HCT116 (cell line): ENCODE measurements at regions not wholly inside any gene's neighbourhood (a gene's known extent, or its start where the extent isn't known, plus 50 kb on each side); places are given as distances from the start of the nearest gene placed in this dataset.

Experiments
- ATAC-seq: fragments of 200-7000 bp; cut with Tn5 transposase; 2 replicates; pipeline ENCODE4 v1.9.1; 2020; ENCODE audit warnings: mild to moderate bottlenecking, moderate library complexity
- BruUV-seq: library from RNA; stranded (reverse); fragments of 400-500 nt; replicated peaks from 2 replicates; lab custom pipeline; 2021; lab: Mats Ljungman, UMichigan
- CTCF ChIA-PET: fragments of 300-600 bp; sonication (Branson Sonifier 250); formaldehyde crosslinking; loops from one replicate; lab custom pipeline; 2021; ENCODE audit warnings: antibody characterized with exemption; lab: Charles Lee
- POLR2A ChIA-PET: fragments of 300-600, 350-600 bp; sonication (Branson Sonifier 250); formaldehyde crosslinking; loops from one replicate; lab custom pipeline; 2021; ENCODE audit warnings: antibody characterized with exemption; lab: Charles Lee
- RAD21 ChIA-PET, 2 experiments: fragments of 300-600 bp; sonication (Branson Sonifier 250); formaldehyde crosslinking; loops; one replicate each; lab custom pipeline; 2023; ENCODE audit warnings: low total read pairs in 2 of 2; ENCODE audit not compliant: uncharacterized antibody in 2 of 2, unreplicated experiment in 2 of 2, low non-redundant PET in 1 of 2; lab: Charles Lee
- DNase-seq: peaks from one replicate; pipeline ENCODE4 v3.0.0-alpha.2; 2010; ENCODE audit warnings: low read depth, low spot score
- H2AFZ ChIP-seq: fragments of 200-600 bp; shearing (Covaris generic), sonication (generic); 2 replicates; pipeline ENCODE4 v1.6.1; 2017; ENCODE audit warnings: low read depth, mixed run types, mixed read lengths, antibody characterized with exemption, low read length; ENCODE audit not compliant: poor library complexity, severe bottlenecking
- H3K27ac ChIP-seq: 2 replicates; pipeline ENCODE4 v1.5.1; 2012; ENCODE audit warnings: low read depth, low read length
- H3K27me3 ChIP-seq: fragments of 200-600 bp; sonication (generic); 2 replicates; pipeline ENCODE4 v1.6.1; 2016; ENCODE audit warnings: mixed run types, low read length, mixed read lengths; ENCODE audit not compliant: insufficient read depth
- H3K36me3 ChIP-seq, 2 experiments: fragments of 200-500 bp in 1 of 2; fragments of 200-600 bp in 1 of 2; sonication (Bioruptor generic) in 1 of 2; sonication (generic) in 1 of 2; 2 replicates each; pipeline versions ENCODE4 v1.5.1 to v1.6.1; 2014 to 2016; ENCODE audit warnings: low read length in 2 of 2, inconsistent platforms in 1 of 2, mixed read lengths in 1 of 2, mixed run types in 1 of 2; ENCODE audit not compliant: insufficient read depth in 2 of 2, control insufficient read depth in 1 of 2
- H3K4me1 ChIP-seq, 2 experiments: fragments of 200-600 bp in 1 of 2; sonication (generic) in 1 of 2; 2 replicates each; pipeline versions ENCODE4 v1.5.1 to v1.6.1; 2012 to 2017; ENCODE audit warnings: low read length in 2 of 2, inconsistent platforms in 1 of 2, mild to moderate bottlenecking in 1 of 2, mixed read lengths in 1 of 2, mixed run types in 1 of 2, moderate library complexity in 1 of 2; ENCODE audit not compliant: insufficient read depth in 2 of 2, control insufficient read depth in 1 of 2
- H3K4me2 ChIP-seq: fragments of 200-600 bp; sonication (generic); 2 replicates; pipeline ENCODE4 v1.6.1; 2017; ENCODE audit warnings: mixed run types, low read length, mixed read lengths
- H3K4me3 ChIP-seq, 2 experiments: fragments of 200-600 bp in 1 of 2; sonication (generic) in 1 of 2; replicated peaks in 1 of 2; 2 replicates each; pipeline ENCODE4 v1.5.1; 2011 to 2016; ENCODE audit warnings: low read length in 2 of 2, control low read depth in 1 of 2, low read depth in 1 of 2, mild to moderate bottlenecking in 1 of 2, mixed read lengths in 1 of 2, mixed run types in 1 of 2
- H3K79me2 ChIP-seq: fragments of 200-600 bp; sonication (generic); 2 replicates; pipeline ENCODE4 v1.6.1; 2017; ENCODE audit warnings: mild to moderate bottlenecking, mixed run types, low read length, moderate library complexity, mixed read lengths; ENCODE audit not compliant: insufficient read depth
- H3K9ac ChIP-seq: fragments of 200-600 bp; sonication (generic); 2 replicates; pipeline ENCODE4 v1.6.1; 2016; ENCODE audit warnings: low read length, mixed read lengths
- H3K9me2 ChIP-seq: fragments of 200-600 bp; sonication (generic), shearing (Covaris generic); 2 replicates; pipeline ENCODE4 v1.6.1; 2017; ENCODE audit warnings: mixed run types, mild to moderate bottlenecking, moderate library complexity; ENCODE audit not compliant: insufficient read depth
- H3K9me3 ChIP-seq, 2 experiments: fragments of 200-500 bp in 1 of 2; fragments of 200-600 bp in 1 of 2; sonication (Bioruptor generic) in 1 of 2; sonication (generic) in 1 of 2; 2 replicates each; pipeline ENCODE4 v1.6.1; 2014 to 2017; ENCODE audit warnings: low read length in 2 of 2, mixed read lengths in 2 of 2, inconsistent platforms in 1 of 2, low read depth in 1 of 2, mild to moderate bottlenecking in 1 of 2, mixed run types in 1 of 2, moderate library complexity in 1 of 2; ENCODE audit not compliant: control insufficient read depth in 1 of 2, insufficient read depth in 1 of 2
- H4K20me1 ChIP-seq: fragments of 200-600 bp; sonication (generic), shearing (Covaris generic); 2 replicates; pipeline ENCODE4 v1.6.1; 2017; ENCODE audit warnings: mixed run types, mild to moderate bottlenecking, moderate library complexity; ENCODE audit not compliant: insufficient read depth
- CEBPB ChIP-seq: IDR thresholded peaks from 2 replicates; pipeline ENCODE4 v1.6.1; 2012; ENCODE audit warnings: low read depth
- EGR1 ChIP-seq: IDR thresholded peaks from 2 replicates; pipeline ENCODE4 v1.6.1; 2012; ENCODE audit warnings: low read depth
- EZH2 ChIP-seq: fragments of 200-600 bp; sonication (generic); IDR thresholded peaks from 2 replicates; pipeline ENCODE4 v1.6.1; 2017; ENCODE audit warnings: antibody characterized with exemption, mixed run types
- POLR2A ChIP-seq: IDR thresholded peaks from 2 replicates; pipeline ENCODE4 v1.7.0; 2011; ENCODE audit warnings: borderline replicate concordance; ENCODE audit not compliant: insufficient read depth, insufficient read length; ENCODE audit errors: extremely low read depth
- SIN3A ChIP-seq: IDR thresholded peaks from 2 replicates; pipeline ENCODE4 v1.6.1; 2012; ENCODE audit warnings: low read depth
- YY1 ChIP-seq: IDR thresholded peaks from 2 replicates; pipeline ENCODE4 v1.6.1; 2011; ENCODE audit warnings: low read length, low read depth, moderate library complexity, mild to moderate bottlenecking; ENCODE audit not compliant: insufficient replicate concordance; ENCODE audit errors: extremely low read depth
- ZFX ChIP-seq: fragments of 450-650 bp; IDR thresholded peaks from 2 replicates; pipeline ENCODE4 v1.6.1; 2017
- ZNF274 ChIP-seq: fragments of 200-500 bp; sonication (Bioruptor generic); IDR thresholded peaks from 2 replicates; pipeline ENCODE4 v1.6.1; 2014; ENCODE audit warnings: mild to moderate bottlenecking, low read depth, low read length, inconsistent platforms
- intact Hi-C: fragments of 100-400 bp; cut with micrococcal nuclease; formaldehyde crosslinking; loops from 2 replicates; pipeline ENCODE4 v1.10.0; 2022
- TF ChIP-seq, protein P1 (sequence below): IDR thresholded peaks from 2 replicates; pipeline ENCODE4 v1.6.1; 2012; ENCODE audit warnings: low read depth
- TF ChIP-seq, protein P2 (sequence below): IDR thresholded peaks from 2 replicates; pipeline ENCODE4 v1.6.1; 2011; ENCODE audit warnings: mild to moderate bottlenecking, low read length, moderate library complexity; ENCODE audit not compliant: insufficient replicate concordance; ENCODE audit errors: extremely low read depth

DNA sequence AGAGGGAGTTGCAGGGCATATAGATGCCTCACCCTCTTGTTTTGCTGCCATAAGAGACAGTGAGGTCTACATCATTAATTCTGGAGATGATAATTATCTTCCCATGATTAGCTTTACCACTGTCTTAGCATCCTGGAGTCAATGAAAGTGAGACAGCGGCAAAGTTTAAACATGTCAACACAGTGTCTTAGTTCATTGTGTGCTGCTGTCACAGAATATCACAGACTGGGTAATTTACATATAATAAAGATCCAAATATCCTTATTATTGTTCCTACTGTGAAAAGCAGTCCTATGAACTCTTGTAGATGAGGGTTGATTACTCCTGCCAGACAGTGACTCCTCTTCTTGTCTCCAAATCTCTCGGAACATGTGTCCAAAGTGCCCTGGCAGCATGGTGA is 658.6 kb upstream of the ADGRB3 start:
- peaks cover 13 to 32% of the 10 kb centered on the region in 2 experiments; a peak in 3 of 4 replicates for H3K9me3 ChIP-seq
- H3K9me2 ChIP-seq, result no peaks in the 10 kb centered on the region
- no peaks in the 10 kb centered on the region for H3K36me3 ChIP-seq
- H3K27me3 ChIP-seq, result no peaks in the 10 kb centered on the region
- RAD21 ChIA-PET, result interaction anchor here in 1 of 2 experiments (0.6 kb wide), 1 partner anchor 1444 kb away, joined by 4 read pairs; no protein-coding TSS in a partner anchor
- ATAC-seq, result no peak
- no peak overlapping the region for H3K27ac ChIP-seq
- BruUV-seq, result no TSS peak
- POLR2A ChIA-PET, result no interaction called here
- CTCF ChIA-PET, result no interaction called here
- no peak overlapping the region for H3K4me2 ChIP-seq
- no peaks in the 10 kb centered on the region for H3K4me1 ChIP-seq
- DNase-seq, result no peak
- no peaks in the 10 kb centered on the region for H4K20me1 ChIP-seq
- H3K9ac ChIP-seq, result no peak overlapping the region
- intact Hi-C loops, result no loop called here
- H2AFZ ChIP-seq, result no peak overlapping the region
- TF ChIP-seq EGR1, result no peak
- TF ChIP-seq, protein P1, sequence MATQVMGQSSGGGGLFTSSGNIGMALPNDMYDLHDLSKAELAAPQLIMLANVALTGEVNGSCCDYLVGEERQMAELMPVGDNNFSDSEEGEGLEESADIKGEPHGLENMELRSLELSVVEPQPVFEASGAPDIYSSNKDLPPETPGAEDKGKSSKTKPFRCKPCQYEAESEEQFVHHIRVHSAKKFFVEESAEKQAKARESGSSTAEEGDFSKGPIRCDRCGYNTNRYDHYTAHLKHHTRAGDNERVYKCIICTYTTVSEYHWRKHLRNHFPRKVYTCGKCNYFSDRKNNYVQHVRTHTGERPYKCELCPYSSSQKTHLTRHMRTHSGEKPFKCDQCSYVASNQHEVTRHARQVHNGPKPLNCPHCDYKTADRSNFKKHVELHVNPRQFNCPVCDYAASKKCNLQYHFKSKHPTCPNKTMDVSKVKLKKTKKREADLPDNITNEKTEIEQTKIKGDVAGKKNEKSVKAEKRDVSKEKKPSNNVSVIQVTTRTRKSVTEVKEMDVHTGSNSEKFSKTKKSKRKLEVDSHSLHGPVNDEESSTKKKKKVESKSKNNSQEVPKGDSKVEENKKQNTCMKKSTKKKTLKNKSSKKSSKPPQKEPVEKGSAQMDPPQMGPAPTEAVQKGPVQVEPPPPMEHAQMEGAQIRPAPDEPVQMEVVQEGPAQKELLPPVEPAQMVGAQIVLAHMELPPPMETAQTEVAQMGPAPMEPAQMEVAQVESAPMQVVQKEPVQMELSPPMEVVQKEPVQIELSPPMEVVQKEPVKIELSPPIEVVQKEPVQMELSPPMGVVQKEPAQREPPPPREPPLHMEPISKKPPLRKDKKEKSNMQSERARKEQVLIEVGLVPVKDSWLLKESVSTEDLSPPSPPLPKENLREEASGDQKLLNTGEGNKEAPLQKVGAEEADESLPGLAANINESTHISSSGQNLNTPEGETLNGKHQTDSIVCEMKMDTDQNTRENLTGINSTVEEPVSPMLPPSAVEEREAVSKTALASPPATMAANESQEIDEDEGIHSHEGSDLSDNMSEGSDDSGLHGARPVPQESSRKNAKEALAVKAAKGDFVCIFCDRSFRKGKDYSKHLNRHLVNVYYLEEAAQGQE, result no peak
- no peak for TF ChIP-seq ZFX
- no peak overlapping the region for H3K4me3 ChIP-seq
- no peaks in the 10 kb centered on the region for H3K79me2 ChIP-seq

DNA sequence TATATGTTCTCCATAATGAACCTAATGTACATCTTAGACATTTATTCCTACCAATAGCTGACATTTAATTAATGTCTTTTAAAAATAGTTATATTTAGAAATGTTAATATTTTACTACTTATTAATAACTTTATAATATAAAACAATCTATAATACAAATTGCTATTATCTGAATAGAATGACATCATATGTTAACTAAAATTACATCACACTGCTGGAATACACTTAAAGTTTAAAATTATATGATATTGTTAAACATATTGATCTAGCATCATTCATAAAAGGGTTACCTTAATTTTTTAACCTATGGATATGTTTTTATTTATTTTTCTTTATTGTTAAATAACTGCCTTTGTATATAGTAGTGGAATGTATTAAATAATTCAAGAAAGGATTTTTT is 660.2 kb upstream of the ADGRB3 start:
- intact Hi-C loops, result no loop called here
- no peaks in the 10 kb centered on the region for H3K79me2 ChIP-seq
- TF ChIP-seq, protein P1, result no peak
- TF ChIP-seq YY1 (no peak), POLR2A (no peak), ZFX (no peak), SIN3A (no peak), CEBPB (no peak), ZNF274 (no peak), EZH2 (no peak)
- TF ChIP-seq, protein P2, sequence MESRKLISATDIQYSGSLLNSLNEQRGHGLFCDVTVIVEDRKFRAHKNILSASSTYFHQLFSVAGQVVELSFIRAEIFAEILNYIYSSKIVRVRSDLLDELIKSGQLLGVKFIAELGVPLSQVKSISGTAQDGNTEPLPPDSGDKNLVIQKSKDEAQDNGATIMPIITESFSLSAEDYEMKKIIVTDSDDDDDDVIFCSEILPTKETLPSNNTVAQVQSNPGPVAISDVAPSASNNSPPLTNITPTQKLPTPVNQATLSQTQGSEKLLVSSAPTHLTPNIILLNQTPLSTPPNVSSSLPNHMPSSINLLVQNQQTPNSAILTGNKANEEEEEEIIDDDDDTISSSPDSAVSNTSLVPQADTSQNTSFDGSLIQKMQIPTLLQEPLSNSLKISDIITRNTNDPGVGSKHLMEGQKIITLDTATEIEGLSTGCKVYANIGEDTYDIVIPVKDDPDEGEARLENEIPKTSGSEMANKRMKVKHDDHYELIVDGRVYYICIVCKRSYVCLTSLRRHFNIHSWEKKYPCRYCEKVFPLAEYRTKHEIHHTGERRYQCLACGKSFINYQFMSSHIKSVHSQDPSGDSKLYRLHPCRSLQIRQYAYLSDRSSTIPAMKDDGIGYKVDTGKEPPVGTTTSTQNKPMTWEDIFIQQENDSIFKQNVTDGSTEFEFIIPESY, result no peak

More for the DNA sequence above, 660.2 kb upstream of the ADGRB3 start:
- Histone ChIP-seq H2AFZ (no peak overlapping the region), H4K20me1 (no peaks in the 10 kb centered on the region), H3K27me3 (no peaks in the 10 kb centered on the region), H3K9me3 (peaks cover 8 to 32% of the 10 kb centered on the region in 2 experiments; a peak in 3 of 4 replicates), H3K27ac (no peak overlapping the region), H3K9me2 (no peaks in the 10 kb centered on the region), H3K9ac (no peak overlapping the region), H3K4me1 (no peaks in the 10 kb centered on the region), H3K4me3 (no peak overlapping the region), H3K4me2 (no peak overlapping the region), H3K36me3 (no peaks in the 10 kb centered on the region)
- ChIA-PET POLR2A (no interaction called here), CTCF (no interaction called here), RAD21 (no interaction called here)
- ATAC-seq (no peak), DNase-seq (no peak)
- no TSS peak for BruUV-seq
